Liver (tissue), 3 donors: ENCODE measurements at regions not wholly inside any gene's neighbourhood (a gene's known extent, or its start where the extent isn't known, plus 50 kb on each side); places are given as distances from the start of the nearest gene placed in this dataset.

Experiments used
- CTCF ChIP-seq: fragments of 150-350 bp; IDR thresholded peaks from 2 replicates; pipeline ENCODE4 v1.5.1; 2017; ENCODE audit warnings: improper control_type of control experiment, low read depth, low read length; ENCODE audit not compliant: missing input control
- EGR1 ChIP-seq, 2 donors: IDR thresholded peaks; 2 replicates each; pipeline ENCODE4 v1.6.1; 2016 to 2018; ENCODE audit warnings: antibody characterized with exemption in 2 of 2, low read depth in 2 of 2
- FOXA1 ChIP-seq: IDR thresholded peaks from 2 replicates; pipeline ENCODE4 v1.6.1; 2016; ENCODE audit warnings: antibody characterized with exemption
- GABPA ChIP-seq, 2 donors: IDR thresholded peaks in 1 of 2; conservative IDR thresholded peaks in 1 of 2; 2 replicates each; pipeline ENCODE4 v1.6.1; 2016; ENCODE audit warnings: antibody characterized with exemption in 2 of 2, mild to moderate bottlenecking in 1 of 2, moderate library complexity in 1 of 2
- HNF4G ChIP-seq: IDR thresholded peaks from 2 replicates; pipeline ENCODE4 v1.6.1; 2016; ENCODE audit warnings: antibody characterized with exemption
- MAX ChIP-seq: IDR thresholded peaks from 2 replicates; pipeline ENCODE4 v1.6.1; 2016; ENCODE audit warnings: antibody characterized with exemption
- RAD21 ChIP-seq, 2 donors: IDR thresholded peaks; 2 replicates each; pipeline ENCODE4 v1.6.1; 2016; ENCODE audit warnings: antibody characterized with exemption in 2 of 2, mild to moderate bottlenecking in 2 of 2
- REST ChIP-seq: IDR thresholded peaks from 2 replicates; pipeline ENCODE4 v1.6.1; 2016; ENCODE audit warnings: antibody characterized with exemption, mild to moderate bottlenecking
- RXRA ChIP-seq, 2 donors: IDR thresholded peaks; 2 replicates each; pipeline ENCODE4 v1.6.1; 2017 to 2018; ENCODE audit warnings: antibody characterized with exemption in 2 of 2, mild to moderate bottlenecking in 1 of 2
- SP1 ChIP-seq: IDR thresholded peaks from 2 replicates; pipeline ENCODE4 v1.6.1; 2018; ENCODE audit warnings: antibody characterized with exemption, mild to moderate bottlenecking
- TAF1 ChIP-seq: conservative IDR thresholded peaks from 2 replicates; pipeline ENCODE4 v1.6.1; 2016; ENCODE audit warnings: antibody characterized with exemption, mild to moderate bottlenecking
- YY1 ChIP-seq: IDR thresholded peaks from 2 replicates; pipeline ENCODE4 v1.6.1; 2016; ENCODE audit warnings: antibody characterized with exemption, mild to moderate bottlenecking
- ZBTB33 ChIP-seq: IDR thresholded peaks from 2 replicates; pipeline ENCODE4 v1.6.1; 2016; ENCODE audit warnings: antibody characterized with exemption
- donor health status: healthy.
- donor health status: healthy.

- no peak for TF ChIP-seq CTCF
- TF ChIP-seq MAX: no peak
- no peak for TF ChIP-seq REST
- no peak for TF ChIP-seq TAF1
- TF ChIP-seq EGR1 (IDR thresholded peaks at IDR 0.05; ENCODE audit: low read depth in 2 of 2): no peak
- TF ChIP-seq RAD21 (IDR thresholded peaks at IDR 0.05): no peak
- TF ChIP-seq YY1: no peak
- TF ChIP-seq RXRA (IDR thresholded peaks at IDR 0.05): no peak
- TF ChIP-seq FOXA1: no peak
- no peak for TF ChIP-seq GABPA (IDR thresholded peaks at IDR 0.05 in 1 of 2, conservative IDR thresholded peaks at IDR 0.05 in 1 of 2)
- no peak for TF ChIP-seq SP1
- TF ChIP-seq ZBTB33: no peak
- no peak for TF ChIP-seq HNF4G
Observed at GRCh38 chr5:110917161-110917875, 154.2 kb upstream of the TSLP start.
